ENCODE measurements at regions not wholly inside any gene's neighbourhood (a gene's known extent, or its start where the extent isn't known, plus 50 kb on each side); places are given as distances from the start of the nearest gene placed in this dataset.

- TF ChIP-seq ZBTB21 (CRISPR knock-in tag; IDR thresholded peaks at IDR 0.05; ENCODE audit: borderline replicate concordance) (no peak), RELA (CRISPR knock-in tag; IDR thresholded peaks at IDR 0.05; ENCODE audit: borderline replicate concordance) (no peak), IRF2 (CRISPR knock-in tag; IDR thresholded peaks at IDR 0.05; ENCODE audit: borderline replicate concordance, low read depth) (no peak), JAZF1 (CRISPR knock-in tag; IDR thresholded peaks at IDR 0.05) (no peak), EMX1 (CRISPR knock-in tag; IDR thresholded peaks at IDR 0.05) (no peak)
- POLR2A ChIA-PET = no interaction called here
- ATAC-seq (peak; percentile 64), DNase-seq (ENCODE audit: low spot score) (no peak)
- no peak overlapping the region for H3K4me3 Mint-ChIP-seq
- H3K9me3 Mint-ChIP-seq = no peaks in the 10 kb centered on the region
- H3K4me1 Mint-ChIP-seq = peaks cover 25% of the 10 kb centered on the region
- H3K27ac Mint-ChIP-seq = 0 out of 2 replicates have a peak overlapping the region, but pooled peaks have one; percentile 9
- no peaks in the 10 kb centered on the region for H3K27me3 Mint-ChIP-seq (ENCODE audit: low read depth)
- CTCF ChIA-PET = no interaction called here
- peaks cover 7% of the 10 kb centered on the region; the same call in 1 of the 2 replicates for H3K36me3 Mint-ChIP-seq
Measured at GRCh38 chr3:176341963-176342362, 855.3 kb downstream of the TBL1XR1 start.

- peak overlapping the region; percentile 82 for H3K27ac Mint-ChIP-seq
- TF ChIP-seq MYBL2 (CRISPR knock-in tag; IDR thresholded peaks at IDR 0.05) = no peak
- TF ChIP-seq ZNF232 (CRISPR knock-in tag; IDR thresholded peaks at IDR 0.05) = no peak
- no peak for TF ChIP-seq ETV6 (CRISPR knock-in tag; IDR thresholded peaks at IDR 0.05)
- TF ChIP-seq ATF6 (CRISPR knock-in tag; IDR thresholded peaks at IDR 0.05) = no peak
- no peak for TF ChIP-seq USF1 (CRISPR knock-in tag; IDR thresholded peaks at IDR 0.05)
- no peak for TF ChIP-seq STAT6 (CRISPR knock-in tag; conservative IDR thresholded peaks at IDR 0.05; ENCODE audit: low read depth)
- no peak for TF ChIP-seq ZNF317 (CRISPR knock-in tag; IDR thresholded peaks at IDR 0.05; ENCODE audit: borderline replicate concordance, low read depth)
- TF ChIP-seq RORB (CRISPR knock-in tag; IDR thresholded peaks at IDR 0.05) = no peak
- no peak for TF ChIP-seq E2F5 (CRISPR knock-in tag; IDR thresholded peaks at IDR 0.05)
- TF ChIP-seq ZNF425 (CRISPR knock-in tag; conservative IDR thresholded peaks at IDR 0.05) = no peak
- H3K36me3 Mint-ChIP-seq = peaks cover 37% of the 10 kb centered on the region
- H3K9me3 Mint-ChIP-seq = 0 out of 2 replicates have a peak, but pooled peaks cover under 1% of the 10 kb centered on the region
- CTCF ChIA-PET = no interaction called here
- ATAC-seq (no peak), DNase-seq (ENCODE audit: low spot score) (no peak)
- H3K4me1 Mint-ChIP-seq = peaks cover 70% of the 10 kb centered on the region
- H3K27me3 Mint-ChIP-seq (ENCODE audit: low read depth) = no peaks in the 10 kb centered on the region
- POLR2A ChIA-PET = no interaction called here
- H3K4me3 Mint-ChIP-seq = peak overlapping the region; percentile 41
Measured at GRCh38 chr3:176328666-176329065, 868.6 kb downstream of the TBL1XR1 start.

Data from WTC11 (cell line).